ENCODE measurements at regions not wholly inside any gene's neighbourhood (a gene's known extent, or its start where the extent isn't known, plus 50 kb on each side); places are given as distances from the start of the nearest gene placed in this dataset.

- no peak for TF ChIP-seq EGR1 (IDR thresholded peaks at IDR 0.05; ENCODE audit: low read depth)
- TF ChIP-seq, protein P1, sequence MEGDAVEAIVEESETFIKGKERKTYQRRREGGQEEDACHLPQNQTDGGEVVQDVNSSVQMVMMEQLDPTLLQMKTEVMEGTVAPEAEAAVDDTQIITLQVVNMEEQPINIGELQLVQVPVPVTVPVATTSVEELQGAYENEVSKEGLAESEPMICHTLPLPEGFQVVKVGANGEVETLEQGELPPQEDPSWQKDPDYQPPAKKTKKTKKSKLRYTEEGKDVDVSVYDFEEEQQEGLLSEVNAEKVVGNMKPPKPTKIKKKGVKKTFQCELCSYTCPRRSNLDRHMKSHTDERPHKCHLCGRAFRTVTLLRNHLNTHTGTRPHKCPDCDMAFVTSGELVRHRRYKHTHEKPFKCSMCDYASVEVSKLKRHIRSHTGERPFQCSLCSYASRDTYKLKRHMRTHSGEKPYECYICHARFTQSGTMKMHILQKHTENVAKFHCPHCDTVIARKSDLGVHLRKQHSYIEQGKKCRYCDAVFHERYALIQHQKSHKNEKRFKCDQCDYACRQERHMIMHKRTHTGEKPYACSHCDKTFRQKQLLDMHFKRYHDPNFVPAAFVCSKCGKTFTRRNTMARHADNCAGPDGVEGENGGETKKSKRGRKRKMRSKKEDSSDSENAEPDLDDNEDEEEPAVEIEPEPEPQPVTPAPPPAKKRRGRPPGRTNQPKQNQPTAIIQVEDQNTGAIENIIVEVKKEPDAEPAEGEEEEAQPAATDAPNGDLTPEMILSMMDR (IDR thresholded peaks at IDR 0.05 in 2 of 3, conservative IDR thresholded peaks at IDR 0.05 in 1 of 3; ENCODE audit: borderline replicate concordance in 1 of 3, insufficient read depth in 1 of 3, low read depth in 2 of 3, low read length in 2 of 3): no peak
- TF ChIP-seq SP1 (IDR thresholded peaks at IDR 0.05; ENCODE audit: low read depth): no peak
- TF ChIP-seq ZNF274 (IDR thresholded peaks at IDR 0.05; ENCODE audit: low read depth, low read length): no peak
- no peak for TF ChIP-seq CEBPB (IDR thresholded peaks at IDR 0.05; ENCODE audit: low read depth)
- no peak for TF ChIP-seq MAX (IDR thresholded peaks at IDR 0.05)
- TF ChIP-seq JUND (IDR thresholded peaks at IDR 0.05): no peak
- TF ChIP-seq, protein P2, sequence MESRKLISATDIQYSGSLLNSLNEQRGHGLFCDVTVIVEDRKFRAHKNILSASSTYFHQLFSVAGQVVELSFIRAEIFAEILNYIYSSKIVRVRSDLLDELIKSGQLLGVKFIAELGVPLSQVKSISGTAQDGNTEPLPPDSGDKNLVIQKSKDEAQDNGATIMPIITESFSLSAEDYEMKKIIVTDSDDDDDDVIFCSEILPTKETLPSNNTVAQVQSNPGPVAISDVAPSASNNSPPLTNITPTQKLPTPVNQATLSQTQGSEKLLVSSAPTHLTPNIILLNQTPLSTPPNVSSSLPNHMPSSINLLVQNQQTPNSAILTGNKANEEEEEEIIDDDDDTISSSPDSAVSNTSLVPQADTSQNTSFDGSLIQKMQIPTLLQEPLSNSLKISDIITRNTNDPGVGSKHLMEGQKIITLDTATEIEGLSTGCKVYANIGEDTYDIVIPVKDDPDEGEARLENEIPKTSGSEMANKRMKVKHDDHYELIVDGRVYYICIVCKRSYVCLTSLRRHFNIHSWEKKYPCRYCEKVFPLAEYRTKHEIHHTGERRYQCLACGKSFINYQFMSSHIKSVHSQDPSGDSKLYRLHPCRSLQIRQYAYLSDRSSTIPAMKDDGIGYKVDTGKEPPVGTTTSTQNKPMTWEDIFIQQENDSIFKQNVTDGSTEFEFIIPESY (IDR thresholded peaks at IDR 0.05; ENCODE audit: extremely low read depth, insufficient replicate concordance, low read length): no peak
- no peak for TF ChIP-seq POLR2A (IDR thresholded peaks at IDR 0.05; ENCODE audit: borderline replicate concordance, extremely low read depth, insufficient read depth, insufficient read length)
- TF ChIP-seq REST (IDR thresholded peaks at IDR 0.05; ENCODE audit: low read depth): no peak
- TF ChIP-seq, protein P3, sequence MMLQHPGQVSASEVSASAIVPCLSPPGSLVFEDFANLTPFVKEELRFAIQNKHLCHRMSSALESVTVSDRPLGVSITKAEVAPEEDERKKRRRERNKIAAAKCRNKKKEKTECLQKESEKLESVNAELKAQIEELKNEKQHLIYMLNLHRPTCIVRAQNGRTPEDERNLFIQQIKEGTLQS (IDR thresholded peaks at IDR 0.05): no peak
- no peak for TF ChIP-seq SIN3A (IDR thresholded peaks at IDR 0.05; ENCODE audit: low read depth)
- no peak for TF ChIP-seq EZH2 (IDR thresholded peaks at IDR 0.05)
These were observed 991.8 kb upstream of the CTNND2 start for GRCh38 chr5:12896086-12896485.

Data from HCT116 (cell line).